ENCODE measurements at regions not wholly inside any gene's neighbourhood (a gene's known extent, or its start where the extent isn't known, plus 50 kb on each side); places are given as distances from the start of the nearest gene placed in this dataset.

- H3K4me3 ChIP-seq (replicated peaks in 1 of 3; ENCODE audit: insufficient read depth in 1 of 3, low read depth in 1 of 3, low read length in 3 of 3): no peak overlapping the region
- H3K9ac ChIP-seq (replicated peaks; ENCODE audit: extremely low read depth, insufficient read depth, low read length): no peak overlapping the region
- ChIA-PET POLR2A (no interaction called here), CTCF (interaction anchor here (1.0 kb wide), 1 partner anchor 8 kb away, joined by 3 read pairs; no protein-coding TSS in a partner anchor)
- intact Hi-C loops (cut with micrococcal nuclease): no loop called here
- BruUV-seq (replicated peaks): no TSS peak
- H3K36me3 ChIP-seq (ENCODE audit: control insufficient read depth in 2 of 2, extremely low read depth in 1 of 2, insufficient read depth in 2 of 2, low read length in 2 of 2): no peaks in the 10 kb centered on the region
- peaks cover 0 to 3% of the 10 kb centered on the region in 2 experiments for H3K27me3 ChIP-seq (ENCODE audit: control insufficient read depth in 2 of 2, insufficient read depth in 2 of 2, low read length in 2 of 2)
- TF ChIP-seq, protein P1, sequence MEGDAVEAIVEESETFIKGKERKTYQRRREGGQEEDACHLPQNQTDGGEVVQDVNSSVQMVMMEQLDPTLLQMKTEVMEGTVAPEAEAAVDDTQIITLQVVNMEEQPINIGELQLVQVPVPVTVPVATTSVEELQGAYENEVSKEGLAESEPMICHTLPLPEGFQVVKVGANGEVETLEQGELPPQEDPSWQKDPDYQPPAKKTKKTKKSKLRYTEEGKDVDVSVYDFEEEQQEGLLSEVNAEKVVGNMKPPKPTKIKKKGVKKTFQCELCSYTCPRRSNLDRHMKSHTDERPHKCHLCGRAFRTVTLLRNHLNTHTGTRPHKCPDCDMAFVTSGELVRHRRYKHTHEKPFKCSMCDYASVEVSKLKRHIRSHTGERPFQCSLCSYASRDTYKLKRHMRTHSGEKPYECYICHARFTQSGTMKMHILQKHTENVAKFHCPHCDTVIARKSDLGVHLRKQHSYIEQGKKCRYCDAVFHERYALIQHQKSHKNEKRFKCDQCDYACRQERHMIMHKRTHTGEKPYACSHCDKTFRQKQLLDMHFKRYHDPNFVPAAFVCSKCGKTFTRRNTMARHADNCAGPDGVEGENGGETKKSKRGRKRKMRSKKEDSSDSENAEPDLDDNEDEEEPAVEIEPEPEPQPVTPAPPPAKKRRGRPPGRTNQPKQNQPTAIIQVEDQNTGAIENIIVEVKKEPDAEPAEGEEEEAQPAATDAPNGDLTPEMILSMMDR (IDR thresholded peaks at IDR 0.05; ENCODE audit: extremely low read depth in 1 of 2, insufficient read depth in 1 of 2, low read depth in 1 of 2, low read length in 2 of 2): no peak
- TF ChIP-seq FOS (IDR thresholded peaks at IDR 0.05; ENCODE audit: borderline replicate concordance, insufficient read depth, low read length): no peak
- TF ChIP-seq, protein P2, sequence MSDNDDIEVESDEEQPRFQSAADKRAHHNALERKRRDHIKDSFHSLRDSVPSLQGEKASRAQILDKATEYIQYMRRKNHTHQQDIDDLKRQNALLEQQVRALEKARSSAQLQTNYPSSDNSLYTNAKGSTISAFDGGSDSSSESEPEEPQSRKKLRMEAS (IDR thresholded peaks at IDR 0.05; ENCODE audit: insufficient read depth, insufficient read length): no peak
- no peak for TF ChIP-seq MYC (IDR thresholded peaks at IDR 0.05; ENCODE audit: low read depth, low read length)
- no peak for TF ChIP-seq POLR2A (IDR thresholded peaks at IDR 0.05; ENCODE audit: low read depth, low read length)
- TF ChIP-seq POLR2AphosphoS5 (IDR thresholded peaks at IDR 0.05; ENCODE audit: insufficient read depth, low read depth, low read length): no peak
- no peak for TF ChIP-seq EZH2 (IDR thresholded peaks at IDR 0.05; ENCODE audit: borderline replicate concordance, low read depth, low read length, severe bottlenecking)
- no peak for TF ChIP-seq GATA2 (IDR thresholded peaks at IDR 0.05; ENCODE audit: insufficient read depth, insufficient read length, low read depth, low read length)
- TF ChIP-seq JUN (IDR thresholded peaks at IDR 0.05; ENCODE audit: borderline replicate concordance, insufficient read depth, insufficient read length, low read depth): no peak
- dilution Hi-C loops (cut with MboI; ENCODE audit: extremely low pct_ligation_motif_present, low sequenced_read_pairs): no loop called here
- no peaks in the 10 kb centered on the region for H3K9me1 ChIP-seq (replicated peaks; ENCODE audit: control insufficient read depth, extremely low read depth, insufficient read depth, low read length)
- FAIRE-seq: no peak
- H4K20me1 ChIP-seq (replicated peaks; ENCODE audit: control insufficient read depth, extremely low read depth, insufficient read depth, low read length): no peaks in the 10 kb centered on the region
- no peaks in the 10 kb centered on the region for H3K4me1 ChIP-seq (ENCODE audit: control insufficient read depth, extremely low read depth, insufficient read depth, low read length)
- H3K27ac ChIP-seq (ENCODE audit: insufficient read depth, low read depth, low read length): no peak overlapping the region
- no peaks in the 10 kb centered on the region for H3K9me3 ChIP-seq (replicated peaks; ENCODE audit: control insufficient read depth, insufficient read depth, low read length)
- H3K4me2 ChIP-seq (ENCODE audit: insufficient read depth, low read length): no peak overlapping the region
- no peaks in the 10 kb centered on the region for H3K79me2 ChIP-seq (ENCODE audit: control insufficient read depth, insufficient read depth, low read length)
- no peak overlapping the region for H2AFZ ChIP-seq (ENCODE audit: low read depth, low read length)
- DNase-seq (ENCODE audit: low read depth, low spot score): no peak
These were observed 82.8 kb downstream of the PLXNA1 start for GRCh38 chr3:127065561-127066290.
